ENCODE measurements at regions not wholly inside any gene's neighbourhood (a gene's known extent, or its start where the extent isn't known, plus 50 kb on each side); places are given as distances from the start of the nearest gene placed in this dataset.

DNA sequence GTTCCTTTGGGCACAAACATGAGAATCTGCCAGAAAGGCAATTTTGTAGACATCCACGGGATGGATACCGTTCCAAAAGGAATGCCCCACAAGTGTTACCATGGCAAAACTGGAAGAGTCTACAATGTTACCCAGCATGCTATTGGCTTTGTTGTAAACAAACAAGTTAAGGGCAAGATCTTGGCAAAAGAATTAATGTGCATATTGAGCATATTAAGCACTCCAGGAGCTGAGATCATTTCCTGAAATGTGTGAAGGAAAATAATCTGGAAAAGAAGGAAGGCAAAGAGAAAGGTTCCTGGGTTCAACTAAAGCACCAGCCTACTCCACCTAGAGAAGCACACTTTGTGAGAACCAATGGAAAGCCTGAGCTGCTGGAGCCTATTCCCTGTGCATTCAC is 103.9 kb upstream of the ARG1 start:
- ChIA-PET CTCF (no interaction called here), POLR2A (no interaction called here)
- H3K4me1 Mint-ChIP-seq, result no peaks in the 10 kb centered on the region
- no peaks in the 10 kb centered on the region for H4K20me1 ChIP-seq (ENCODE audit: control insufficient read depth, insufficient read depth, low read length, poor library complexity, severe bottlenecking)
- no peaks in the 10 kb centered on the region for H3K27me3 ChIP-seq (replicated peaks in 1 of 4; ENCODE audit: control extremely low read depth in 1 of 4, control insufficient read depth in 3 of 4, insufficient read depth in 4 of 4, low read length in 3 of 4)
- H3K27ac ChIP-seq (ENCODE audit: low read length in 2 of 2), result no peak overlapping the region
- H3K36me3 ChIP-seq (replicated peaks in 1 of 2; ENCODE audit: control extremely low read depth in 1 of 2, control insufficient read depth in 1 of 2, extremely low read depth in 1 of 2, insufficient read depth in 2 of 2, low read length in 1 of 2), result no peaks in the 10 kb centered on the region
- no peak overlapping the region for H3K4me3 Mint-ChIP-seq
- ATAC-seq (ENCODE audit: low read depth) (no peak), DNase-seq (no peak)
- TF ChIP-seq EZH2 (IDR thresholded peaks at IDR 0.05; ENCODE audit: borderline replicate concordance, insufficient read depth, low read depth, low read length, poor library complexity, severe bottlenecking), result no peak
- TF ChIP-seq, protein P1, sequence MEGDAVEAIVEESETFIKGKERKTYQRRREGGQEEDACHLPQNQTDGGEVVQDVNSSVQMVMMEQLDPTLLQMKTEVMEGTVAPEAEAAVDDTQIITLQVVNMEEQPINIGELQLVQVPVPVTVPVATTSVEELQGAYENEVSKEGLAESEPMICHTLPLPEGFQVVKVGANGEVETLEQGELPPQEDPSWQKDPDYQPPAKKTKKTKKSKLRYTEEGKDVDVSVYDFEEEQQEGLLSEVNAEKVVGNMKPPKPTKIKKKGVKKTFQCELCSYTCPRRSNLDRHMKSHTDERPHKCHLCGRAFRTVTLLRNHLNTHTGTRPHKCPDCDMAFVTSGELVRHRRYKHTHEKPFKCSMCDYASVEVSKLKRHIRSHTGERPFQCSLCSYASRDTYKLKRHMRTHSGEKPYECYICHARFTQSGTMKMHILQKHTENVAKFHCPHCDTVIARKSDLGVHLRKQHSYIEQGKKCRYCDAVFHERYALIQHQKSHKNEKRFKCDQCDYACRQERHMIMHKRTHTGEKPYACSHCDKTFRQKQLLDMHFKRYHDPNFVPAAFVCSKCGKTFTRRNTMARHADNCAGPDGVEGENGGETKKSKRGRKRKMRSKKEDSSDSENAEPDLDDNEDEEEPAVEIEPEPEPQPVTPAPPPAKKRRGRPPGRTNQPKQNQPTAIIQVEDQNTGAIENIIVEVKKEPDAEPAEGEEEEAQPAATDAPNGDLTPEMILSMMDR (IDR thresholded peaks at IDR 0.05), result no peak
- H3K9me3 Mint-ChIP-seq (ENCODE audit: insufficient read depth), result no peaks in the 10 kb centered on the region
- H3K9me3 ChIP-seq (ENCODE audit: control extremely low read depth in 1 of 3, control insufficient read depth in 2 of 3, insufficient read depth in 1 of 3, low read length in 2 of 3), result no peaks in the 10 kb centered on the region
- H3K9ac ChIP-seq (ENCODE audit: low read length), result no peak overlapping the region
- no peak overlapping the region for H3K4me2 ChIP-seq (replicated peaks; ENCODE audit: low read depth, low read length, poor library complexity, severe bottlenecking)
- H3K27ac Mint-ChIP-seq, result no peak overlapping the region
- H3K79me2 ChIP-seq (ENCODE audit: control insufficient read depth, insufficient read depth, low read length), result no peaks in the 10 kb centered on the region
- 96% methylated on average over 2 of the region's 2 CpGs for WGBS (ENCODE audit: insufficient coverage)
- intact Hi-C loops (cut with micrococcal nuclease), result no loop called here
- H3K4me1 ChIP-seq (ENCODE audit: control insufficient read depth in 2 of 2, insufficient read depth in 2 of 2, low read length in 2 of 2), result no peaks in the 10 kb centered on the region
- H2AFZ ChIP-seq (ENCODE audit: insufficient read depth, low read depth, low read length, poor library complexity, severe bottlenecking), result no peak overlapping the region
- peaks cover 3% of the 10 kb centered on the region for H3K27me3 Mint-ChIP-seq
- no peak overlapping the region for H3K4me3 ChIP-seq (ENCODE audit: control extremely low read depth in 1 of 5, extremely low read depth in 1 of 5, insufficient read depth in 1 of 5, low read depth in 2 of 5, low read length in 4 of 5)

DNA sequence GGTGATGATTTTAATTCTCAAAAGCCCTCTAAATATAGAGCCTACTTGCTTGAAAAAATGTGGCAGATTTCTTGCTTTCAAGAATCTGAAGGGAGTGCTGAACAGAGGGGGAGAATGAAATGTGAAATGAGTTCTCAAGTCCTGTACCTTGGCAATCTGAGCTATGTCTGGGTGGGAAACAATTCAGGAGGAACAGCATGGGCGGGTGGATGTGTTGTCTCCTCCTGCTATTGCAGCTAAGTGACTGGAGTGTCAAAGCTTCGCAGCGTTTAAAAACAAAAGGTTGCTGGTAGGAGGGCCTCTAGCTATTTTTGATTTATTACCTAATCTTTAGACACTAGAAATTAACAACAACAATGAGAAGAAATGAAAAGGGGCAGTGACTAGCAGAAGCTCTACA is 102.5 kb upstream of the ARG1 start:
- Histone ChIP-seq H3K27ac (ENCODE audit: low read length in 2 of 2) (no peak overlapping the region), H3K4me1 (ENCODE audit: control insufficient read depth in 2 of 2, insufficient read depth in 2 of 2, low read length in 2 of 2) (no peaks in the 10 kb centered on the region), H3K4me3 (ENCODE audit: control extremely low read depth in 1 of 5, extremely low read depth in 1 of 5, insufficient read depth in 1 of 5, low read depth in 2 of 5, low read length in 4 of 5) (no peak overlapping the region), H3K36me3 (replicated peaks in 1 of 2; ENCODE audit: control extremely low read depth in 1 of 2, control insufficient read depth in 1 of 2, extremely low read depth in 1 of 2, insufficient read depth in 2 of 2, low read length in 1 of 2) (no peaks in the 10 kb centered on the region), H4K20me1 (ENCODE audit: control insufficient read depth, insufficient read depth, low read length, poor library complexity, severe bottlenecking) (no peaks in the 10 kb centered on the region), H2AFZ (ENCODE audit: insufficient read depth, low read depth, low read length, poor library complexity, severe bottlenecking) (no peak overlapping the region), H3K27me3 (replicated peaks in 1 of 4; ENCODE audit: control extremely low read depth in 1 of 4, control insufficient read depth in 3 of 4, insufficient read depth in 4 of 4, low read length in 3 of 4) (no peaks in the 10 kb centered on the region), H3K9ac (ENCODE audit: low read length) (no peak overlapping the region), H3K79me2 (ENCODE audit: control insufficient read depth, insufficient read depth, low read length) (no peaks in the 10 kb centered on the region), H3K9me3 (ENCODE audit: control extremely low read depth in 1 of 3, control insufficient read depth in 2 of 3, insufficient read depth in 1 of 3, low read length in 2 of 3) (peaks cover 0 to 5% (median under 1%) of the 10 kb centered on the region in 3 donors), H3K4me2 (replicated peaks; ENCODE audit: low read depth, low read length, poor library complexity, severe bottlenecking) (no peak overlapping the region)
- Mint-ChIP-seq H3K27ac (no peak overlapping the region), H3K27me3 (peaks cover 3% of the 10 kb centered on the region), H3K4me1 (no peaks in the 10 kb centered on the region), H3K4me3 (no peak overlapping the region), H3K9me3 (ENCODE audit: insufficient read depth) (no peaks in the 10 kb centered on the region)
- TF ChIP-seq EZH2 (IDR thresholded peaks at IDR 0.05; ENCODE audit: borderline replicate concordance, insufficient read depth, low read depth, low read length, poor library complexity, severe bottlenecking), result no peak
- TF ChIP-seq, protein P1 (IDR thresholded peaks at IDR 0.05), result no peak
- ChIA-PET CTCF (no interaction called here), POLR2A (no interaction called here)
- WGBS (ENCODE audit: insufficient coverage), result 80% methylated on average over 1 of the region's 3 CpGs
- no peak for ATAC-seq (ENCODE audit: low read depth)
- DNase-seq, result no peak
- intact Hi-C loops (cut with micrococcal nuclease), result no loop called here

Measured in B cell (primary cell).